ENCODE measurements at regions not wholly inside any gene's neighbourhood (a gene's known extent, or its start where the extent isn't known, plus 50 kb on each side); places are given as distances from the start of the nearest gene placed in this dataset.
A peak's percentile ranks its signal among the peaks of the same experiment; 100 is the strongest.

- no TSS peak for BruUV-seq (replicated peaks)
- H3K4me3 Mint-ChIP-seq (ENCODE audit: unreplicated experiment) = no peak overlapping the region
- ChIA-PET POLR2A (no interaction called here), CTCF (no interaction called here)
- H3K36me3 Mint-ChIP-seq (ENCODE audit: insufficient read depth, unreplicated experiment) = no peaks in the 10 kb centered on the region
- no peaks in the 10 kb centered on the region for H3K4me1 Mint-ChIP-seq (ENCODE audit: insufficient read depth, unreplicated experiment)
- H3K27me3 Mint-ChIP-seq (ENCODE audit: insufficient read depth, unreplicated experiment) = no peaks in the 10 kb centered on the region
- no peaks in the 10 kb centered on the region for H3K9me3 Mint-ChIP-seq (ENCODE audit: unreplicated experiment)
- H3K27ac Mint-ChIP-seq (ENCODE audit: low read depth, unreplicated experiment) = no peak overlapping the region
- intact Hi-C loops (cut with micrococcal nuclease) = no loop called here
- TF ChIP-seq, protein P1, sequence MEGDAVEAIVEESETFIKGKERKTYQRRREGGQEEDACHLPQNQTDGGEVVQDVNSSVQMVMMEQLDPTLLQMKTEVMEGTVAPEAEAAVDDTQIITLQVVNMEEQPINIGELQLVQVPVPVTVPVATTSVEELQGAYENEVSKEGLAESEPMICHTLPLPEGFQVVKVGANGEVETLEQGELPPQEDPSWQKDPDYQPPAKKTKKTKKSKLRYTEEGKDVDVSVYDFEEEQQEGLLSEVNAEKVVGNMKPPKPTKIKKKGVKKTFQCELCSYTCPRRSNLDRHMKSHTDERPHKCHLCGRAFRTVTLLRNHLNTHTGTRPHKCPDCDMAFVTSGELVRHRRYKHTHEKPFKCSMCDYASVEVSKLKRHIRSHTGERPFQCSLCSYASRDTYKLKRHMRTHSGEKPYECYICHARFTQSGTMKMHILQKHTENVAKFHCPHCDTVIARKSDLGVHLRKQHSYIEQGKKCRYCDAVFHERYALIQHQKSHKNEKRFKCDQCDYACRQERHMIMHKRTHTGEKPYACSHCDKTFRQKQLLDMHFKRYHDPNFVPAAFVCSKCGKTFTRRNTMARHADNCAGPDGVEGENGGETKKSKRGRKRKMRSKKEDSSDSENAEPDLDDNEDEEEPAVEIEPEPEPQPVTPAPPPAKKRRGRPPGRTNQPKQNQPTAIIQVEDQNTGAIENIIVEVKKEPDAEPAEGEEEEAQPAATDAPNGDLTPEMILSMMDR (IDR thresholded peaks at IDR 0.05; ENCODE audit: unreplicated experiment) = no peak
- DNase-seq (ENCODE audit: unreplicated experiment) = no peak
Measured at GRCh38 chr12:60529723-60530122, 933.9 kb downstream of the SLC16A7 start.

- H3K9me3 Mint-ChIP-seq (ENCODE audit: unreplicated experiment) = no peaks in the 10 kb centered on the region
- TF ChIP-seq, protein P1 (IDR thresholded peaks at IDR 0.05; ENCODE audit: unreplicated experiment) = no peak
- intact Hi-C loops (cut with micrococcal nuclease) = no loop called here
- H3K36me3 Mint-ChIP-seq (ENCODE audit: insufficient read depth, unreplicated experiment) = no peaks in the 10 kb centered on the region
- DNase-seq (ENCODE audit: unreplicated experiment) = no peak
- H3K27me3 Mint-ChIP-seq (ENCODE audit: insufficient read depth, unreplicated experiment) = no peaks in the 10 kb centered on the region
- CTCF ChIA-PET = no interaction called here
- peak overlapping the region; percentile 11 for H3K27ac Mint-ChIP-seq (ENCODE audit: low read depth, unreplicated experiment)
- POLR2A ChIA-PET = no interaction called here
- H3K4me1 Mint-ChIP-seq (ENCODE audit: insufficient read depth, unreplicated experiment) = peaks cover 9% of the 10 kb centered on the region
- no TSS peak for BruUV-seq (replicated peaks)
- H3K4me3 Mint-ChIP-seq (ENCODE audit: unreplicated experiment) = no peak overlapping the region
Measured at GRCh38 chr12:60535363-60535762, 939.5 kb downstream of the SLC16A7 start.

DNA sequence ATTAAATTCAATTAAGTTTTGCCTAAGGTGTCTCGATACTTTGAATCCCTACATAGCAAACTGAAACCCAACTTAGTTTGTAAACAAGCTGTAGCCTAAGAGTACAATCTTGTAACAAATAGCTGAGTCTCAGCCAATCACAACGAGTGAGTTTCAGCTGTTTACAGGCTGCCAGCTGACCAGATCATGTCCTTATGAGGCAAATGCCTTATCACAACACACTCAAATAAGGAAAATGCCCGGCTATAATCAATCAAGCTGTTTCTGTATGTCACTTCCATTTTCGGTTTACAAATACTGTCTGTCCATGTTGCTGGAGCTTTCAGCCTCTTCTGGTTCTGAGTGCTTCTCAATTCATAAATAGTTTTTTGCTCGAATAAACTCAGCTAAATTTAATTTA lies 943.8 kb downstream of the SLC16A7 start:
- H3K36me3 Mint-ChIP-seq (ENCODE audit: insufficient read depth, unreplicated experiment) = no peaks in the 10 kb centered on the region
- no peak overlapping the region for H3K4me3 Mint-ChIP-seq (ENCODE audit: unreplicated experiment)
- no peaks in the 10 kb centered on the region for H3K9me3 Mint-ChIP-seq (ENCODE audit: unreplicated experiment)
- no peak for DNase-seq (ENCODE audit: unreplicated experiment)
- H3K4me1 Mint-ChIP-seq (ENCODE audit: insufficient read depth, unreplicated experiment) = peaks cover 9% of the 10 kb centered on the region
- CTCF ChIA-PET = interaction anchor here (0.6 to 0.9 kb wide), 2 partner anchors 22 to 450 kb away, joined by 3 to 4 read pairs; no protein-coding TSS in a partner anchor
- H3K27ac Mint-ChIP-seq (ENCODE audit: low read depth, unreplicated experiment) = no peak overlapping the region
- intact Hi-C loops (cut with micrococcal nuclease) = no loop called here
- no peaks in the 10 kb centered on the region for H3K27me3 Mint-ChIP-seq (ENCODE audit: insufficient read depth, unreplicated experiment)
- POLR2A ChIA-PET = interaction anchor here (0.8 kb wide), 1 partner anchor 16 kb away, joined by 3 read pairs; no protein-coding TSS in a partner anchor
- TF ChIP-seq, protein P1 (IDR thresholded peaks at IDR 0.05; ENCODE audit: unreplicated experiment) = no peak
- no TSS peak for BruUV-seq (replicated peaks)

GRCh38 chr12:60568914-60569313 lies 973.1 kb downstream of the SLC16A7 start:
- ChIA-PET POLR2A (no interaction called here), CTCF (no interaction called here)
- no peak for DNase-seq (ENCODE audit: unreplicated experiment)
- Mint-ChIP-seq H3K27me3 (ENCODE audit: insufficient read depth, unreplicated experiment) (no peaks in the 10 kb centered on the region), H3K4me3 (ENCODE audit: unreplicated experiment) (no peak overlapping the region), H3K4me1 (ENCODE audit: insufficient read depth, unreplicated experiment) (no peaks in the 10 kb centered on the region), H3K36me3 (ENCODE audit: insufficient read depth, unreplicated experiment) (no peaks in the 10 kb centered on the region), H3K9me3 (ENCODE audit: unreplicated experiment) (no peaks in the 10 kb centered on the region), H3K27ac (ENCODE audit: low read depth, unreplicated experiment) (no peak overlapping the region)
- TF ChIP-seq, protein P1 (IDR thresholded peaks at IDR 0.05; ENCODE audit: unreplicated experiment) = no peak
- intact Hi-C loops (cut with micrococcal nuclease) = no loop called here
- BruUV-seq (replicated peaks) = no TSS peak

Data from MCF 10A (cell line).